SK-N-SH (cell line): ENCODE measurements at regions not wholly inside any gene's neighbourhood (a gene's known extent, or its start where the extent isn't known, plus 50 kb on each side); places are given as distances from the start of the nearest gene placed in this dataset.

Experiments used
- CTCF ChIA-PET: fragments of 300-600, 350-600 bp; formaldehyde crosslinking; extraction: SDS; loops from one replicate; lab custom pipeline; 2021; lab: Yijun Ruan, JAX
- POLR2A ChIA-PET: fragments of 350-600 bp; sonication (Branson Sonifier 250); formaldehyde crosslinking; extraction: SDS; loops from one replicate; lab custom pipeline; 2020; ENCODE audit warnings: antibody characterized with exemption, inconsistent platforms; lab: Yijun Ruan, JAX
- DNase-seq: peaks from one replicate; pipeline ENCODE4 v3.0.0; 2012
- H2AFZ ChIP-seq: fragments of 200-600 bp; sonication (generic); 2 replicates; pipeline ENCODE4 v1.8.1; 2016; ENCODE audit warnings: antibody characterized with exemption, mild to moderate bottlenecking, low read depth
- H3F3A ChIP-seq: fragments of 200-600 bp; sonication (generic); replicated peaks from 2 replicates; pipeline ENCODE3; 2016; ENCODE audit warnings: antibody characterized with exemption, mild to moderate bottlenecking; ENCODE audit not compliant: insufficient read depth
- H3K27ac ChIP-seq, 2 experiments: fragments of 200-500 bp in 1 of 2; fragments of 200-600 bp in 1 of 2; sonication (Bioruptor generic) in 1 of 2; sonication (generic), shearing (Covaris generic) in 1 of 2; 2 replicates each; pipeline versions ENCODE4 v1.5.1 to v1.6.1; 2014 to 2016; ENCODE audit warnings: low read depth in 2 of 2, inconsistent platforms in 1 of 2, low read length in 1 of 2, mild to moderate bottlenecking in 1 of 2, mixed read lengths in 1 of 2
- H3K27me3 ChIP-seq: fragments of 200-600 bp; sonication (generic), shearing (Covaris generic); 2 replicates; pipeline ENCODE4 v1.6.1; 2016; ENCODE audit warnings: mixed run types; ENCODE audit not compliant: insufficient read depth
- H3K36me3 ChIP-seq, 2 experiments: fragments of 200-500 bp in 1 of 2; fragments of 200-600 bp in 1 of 2; sonication (Bioruptor generic) in 1 of 2; sonication (generic) in 1 of 2; replicated peaks in 1 of 2; 2 replicates each; pipeline versions ENCODE3 to v1.5.1; 2014 to 2016; ENCODE audit warnings: low read length in 1 of 2, mild to moderate bottlenecking in 1 of 2; ENCODE audit not compliant: insufficient read depth in 2 of 2, control insufficient read depth in 1 of 2
- H3K4me1 ChIP-seq, 2 experiments: fragments of 200-500 bp in 1 of 2; fragments of 200-600 bp in 1 of 2; sonication (Bioruptor generic) in 1 of 2; sonication (generic), shearing (Covaris generic) in 1 of 2; 2 replicates each; pipeline versions ENCODE4 v1.5.1 to v1.6.1; 2014 to 2016; ENCODE audit warnings: low read depth in 1 of 2, low read length in 1 of 2, mixed run types in 1 of 2; ENCODE audit not compliant: insufficient read depth in 2 of 2, control insufficient read depth in 1 of 2
- H3K4me2 ChIP-seq: fragments of 200-600 bp; sonication (generic), shearing (Covaris generic); 2 replicates; pipeline ENCODE4 v1.6.1; 2017; ENCODE audit warnings: mixed run types
- H3K4me3 ChIP-seq, 2 experiments: fragments of 200-500 bp in 1 of 2; fragments of 200-600 bp in 1 of 2; sonication (Bioruptor generic) in 1 of 2; sonication (generic), shearing (Covaris generic) in 1 of 2; 2 replicates each; pipeline versions ENCODE4 v1.5.1 to v1.8.1; 2014 to 2016; ENCODE audit warnings: low read depth in 2 of 2, inconsistent platforms in 1 of 2, low read length in 1 of 2, mild to moderate bottlenecking in 1 of 2, mixed read lengths in 1 of 2, moderate library complexity in 1 of 2
- H3K79me2 ChIP-seq: fragments of 200-600 bp; sonication (generic); 2 replicates; pipeline ENCODE4 v1.8.1; 2017; ENCODE audit warnings: mild to moderate bottlenecking; ENCODE audit not compliant: insufficient read depth
- H3K9ac ChIP-seq: fragments of 200-600 bp; sonication (generic); 2 replicates; pipeline ENCODE4 v1.6.1; 2017; ENCODE audit warnings: mixed run types
- H3K9me2 ChIP-seq: fragments of 200-600 bp; sonication (generic); 2 replicates; pipeline ENCODE4 v1.6.1; 2017; ENCODE audit warnings: mixed run types
- H3K9me3 ChIP-seq: fragments of 200-600 bp; sonication (generic); 2 replicates; pipeline ENCODE4 v1.6.1; 2017; ENCODE audit warnings: mixed run types, mild to moderate bottlenecking, moderate library complexity
- H4K20me1 ChIP-seq: fragments of 200-600 bp; sonication (generic); 2 replicates; pipeline ENCODE4 v1.6.1; 2017; ENCODE audit warnings: mild to moderate bottlenecking, mixed run types; ENCODE audit not compliant: insufficient read depth
- CHD2 ChIP-seq: fragments of 150-350 bp; IDR thresholded peaks from 2 replicates; pipeline ENCODE4 v1.6.1; 2018; ENCODE audit warnings: low read length; ENCODE audit not compliant: partially characterized antibody
- FOSL2 ChIP-seq: IDR thresholded peaks from 2 replicates; pipeline ENCODE4 v1.4.0; 2012; ENCODE audit warnings: low read depth, mild to moderate bottlenecking, moderate library complexity, borderline replicate concordance
- FOXJ3 ChIP-seq: sonication (generic); formaldehyde crosslinking; IDR thresholded peaks from 2 replicates; pipeline ENCODE4 v1.5.1; 2020; ENCODE audit warnings: mild to moderate bottlenecking, missing genetic modification reagents
- JUND ChIP-seq: IDR thresholded peaks from 2 replicates; pipeline ENCODE4 v1.4.0; 2012
- MEF2A ChIP-seq: IDR thresholded peaks from 2 replicates; pipeline ENCODE4 v1.4.0; 2012; ENCODE audit warnings: low read depth, borderline replicate concordance
- MXI1 ChIP-seq: IDR thresholded peaks from 2 replicates; pipeline ENCODE4 v1.6.1; 2012; ENCODE audit warnings: mild to moderate bottlenecking, low read depth, low read length, improper control_type of control experiment
- NRF1 ChIP-seq: IDR thresholded peaks from 2 replicates; pipeline ENCODE4 v1.6.1; 2012; ENCODE audit warnings: low read depth, mild to moderate bottlenecking, low read length
- POLR2AphosphoS5 ChIP-seq: IDR thresholded peaks from 2 replicates; pipeline ENCODE4 v1.6.1; 2012; ENCODE audit warnings: low read depth, low read length
- RAD21 ChIP-seq: IDR thresholded peaks from 2 replicates; pipeline ENCODE4 v1.6.1; 2012; ENCODE audit warnings: mild to moderate bottlenecking, low read length
- RFX5 ChIP-seq: IDR thresholded peaks from 2 replicates; pipeline ENCODE4 v1.6.1; 2012; ENCODE audit warnings: mild to moderate bottlenecking, improper control_type of control experiment, low read length
- RXRA ChIP-seq: IDR thresholded peaks from 2 replicates; pipeline ENCODE4 v1.4.0; 2012; ENCODE audit warnings: low read depth, mild to moderate bottlenecking, borderline replicate concordance
- SIN3A ChIP-seq: IDR thresholded peaks from 2 replicates; pipeline ENCODE4 v1.6.1; 2012; ENCODE audit warnings: low read depth, mild to moderate bottlenecking, low read length, moderate library complexity, borderline replicate concordance
- TAF1 ChIP-seq: IDR thresholded peaks from 2 replicates; pipeline ENCODE4 v1.6.1; 2012; ENCODE audit warnings: low read depth, mild to moderate bottlenecking, low read length, moderate library complexity, borderline replicate concordance
- YY1 ChIP-seq: IDR thresholded peaks from 2 replicates; pipeline ENCODE4 v1.4.0; 2012; ENCODE audit warnings: low read depth, mild to moderate bottlenecking
- WGBS: methylation state at CpG from one replicate; pipeline ENCODE4 v1.1.6; 2017; ENCODE audit warnings: low lambda C conversion rate; 5-methylcytosine and 5-hydroxymethylcytosine counted together
- TF ChIP-seq, protein P1 (sequence below): fragments of 200-600 bp; sonication (generic); IDR thresholded peaks from 2 replicates; pipeline ENCODE4 v1.6.1; 2017; ENCODE audit warnings: antibody characterized with exemption, mild to moderate bottlenecking, moderate library complexity
- TF ChIP-seq, protein P2 (sequence below): fragments of 150-350 bp; IDR thresholded peaks from 2 replicates; pipeline ENCODE4 v1.6.1; 2016; ENCODE audit warnings: mild to moderate bottlenecking, low read depth, low read length
- TF ChIP-seq, protein P3 (sequence below): IDR thresholded peaks from 2 replicates; pipeline ENCODE4 v1.4.0; 2012; ENCODE audit warnings: low read depth, borderline replicate concordance

DNA sequence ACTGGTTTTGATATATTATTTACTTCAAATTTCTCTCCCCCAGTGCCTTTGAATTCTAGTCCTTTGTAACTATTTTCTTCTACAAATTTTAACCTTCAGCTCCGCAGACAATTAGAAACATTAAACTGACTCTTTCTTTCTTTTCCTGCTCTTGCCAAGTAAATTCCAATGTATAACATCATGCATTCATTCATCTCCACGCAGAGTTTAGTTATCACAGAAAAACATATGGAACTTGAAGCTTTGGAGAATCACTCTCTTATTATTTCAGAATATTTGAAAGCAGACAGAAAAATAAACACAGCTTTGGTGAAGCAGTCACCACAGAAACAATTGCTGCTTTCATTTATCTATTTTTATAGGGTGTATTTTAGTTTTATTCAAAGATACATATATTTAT is 778.7 kb upstream of the CDH8 start:
- no peak overlapping the region for H2AFZ ChIP-seq
- no peak for TF ChIP-seq RXRA
- TF ChIP-seq SIN3A, result no peak
- no peak for TF ChIP-seq RAD21
- no peak overlapping the region for H3K27ac ChIP-seq
- no peaks in the 10 kb centered on the region for H3K36me3 ChIP-seq
- no peaks in the 10 kb centered on the region for H3K4me1 ChIP-seq
- H3K79me2 ChIP-seq, result no peaks in the 10 kb centered on the region
- no peak overlapping the region for H3K9ac ChIP-seq
- CTCF ChIA-PET, result no interaction called here
- POLR2A ChIA-PET, result no interaction called here
- H3K4me3 ChIP-seq, result no peak overlapping the region
- no peaks in the 10 kb centered on the region for H3K9me3 ChIP-seq
- no peaks in the 10 kb centered on the region for H3F3A ChIP-seq
- no peak overlapping the region for H3K4me2 ChIP-seq
- no peak for DNase-seq
- WGBS, result 46% methylated on average over 2 of the region's 2 CpGs
- no peaks in the 10 kb centered on the region for H3K9me2 ChIP-seq
- no peaks in the 10 kb centered on the region for H3K27me3 ChIP-seq
- no peaks in the 10 kb centered on the region for H4K20me1 ChIP-seq

DNA sequence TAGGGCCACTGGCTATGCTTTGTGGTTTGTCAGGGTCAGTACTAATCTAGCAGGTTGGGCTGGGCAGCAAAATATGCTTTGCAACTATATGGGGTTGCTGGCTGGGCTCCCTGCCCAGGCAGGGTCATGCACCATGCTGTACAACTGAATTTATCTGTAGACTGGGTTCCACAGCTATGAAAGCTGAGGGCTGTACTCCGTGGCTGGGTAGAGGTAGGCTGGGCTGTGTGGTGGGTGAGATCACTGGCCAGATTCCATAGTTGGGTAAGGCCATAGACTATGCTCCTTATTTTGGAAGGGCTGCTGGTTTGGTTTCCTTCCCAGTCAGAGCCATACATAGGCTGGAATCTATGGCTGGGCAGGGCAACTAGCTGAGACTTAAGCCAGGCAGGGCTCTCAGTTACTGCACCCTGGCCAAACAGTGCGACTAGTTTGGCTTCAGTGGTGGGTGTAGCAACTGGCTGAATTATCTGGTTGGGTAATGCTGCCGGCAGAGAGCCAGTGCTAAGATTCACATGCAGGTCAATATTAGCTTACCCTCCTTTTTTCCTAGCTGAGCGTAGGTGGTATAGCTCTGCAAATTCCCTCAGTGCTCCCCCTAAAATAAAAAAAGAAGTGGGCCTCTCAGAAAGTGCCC is 769.1 kb upstream of the CDH8 start:
- 26% methylated on average over 3 of the region's 4 CpGs for WGBS
- Histone ChIP-seq H3K27me3 (no peaks in the 10 kb centered on the region), H3K9me3 (no peaks in the 10 kb centered on the region), H3F3A (no peaks in the 10 kb centered on the region), H3K9ac (no peak overlapping the region), H3K4me1 (no peaks in the 10 kb centered on the region), H3K4me3 (no peak overlapping the region), H3K79me2 (no peaks in the 10 kb centered on the region), H3K4me2 (no peak overlapping the region), H4K20me1 (no peaks in the 10 kb centered on the region), H3K9me2 (no peaks in the 10 kb centered on the region), H3K36me3 (no peaks in the 10 kb centered on the region), H2AFZ (no peak overlapping the region), H3K27ac (no peak overlapping the region)
- DNase-seq, result no peak
- TF ChIP-seq SIN3A, result no peak
- TF ChIP-seq MEF2A, result no peak
- TF ChIP-seq TAF1, result no peak
- TF ChIP-seq FOSL2, result no peak
- TF ChIP-seq RXRA, result no peak
- TF ChIP-seq, protein P1, sequence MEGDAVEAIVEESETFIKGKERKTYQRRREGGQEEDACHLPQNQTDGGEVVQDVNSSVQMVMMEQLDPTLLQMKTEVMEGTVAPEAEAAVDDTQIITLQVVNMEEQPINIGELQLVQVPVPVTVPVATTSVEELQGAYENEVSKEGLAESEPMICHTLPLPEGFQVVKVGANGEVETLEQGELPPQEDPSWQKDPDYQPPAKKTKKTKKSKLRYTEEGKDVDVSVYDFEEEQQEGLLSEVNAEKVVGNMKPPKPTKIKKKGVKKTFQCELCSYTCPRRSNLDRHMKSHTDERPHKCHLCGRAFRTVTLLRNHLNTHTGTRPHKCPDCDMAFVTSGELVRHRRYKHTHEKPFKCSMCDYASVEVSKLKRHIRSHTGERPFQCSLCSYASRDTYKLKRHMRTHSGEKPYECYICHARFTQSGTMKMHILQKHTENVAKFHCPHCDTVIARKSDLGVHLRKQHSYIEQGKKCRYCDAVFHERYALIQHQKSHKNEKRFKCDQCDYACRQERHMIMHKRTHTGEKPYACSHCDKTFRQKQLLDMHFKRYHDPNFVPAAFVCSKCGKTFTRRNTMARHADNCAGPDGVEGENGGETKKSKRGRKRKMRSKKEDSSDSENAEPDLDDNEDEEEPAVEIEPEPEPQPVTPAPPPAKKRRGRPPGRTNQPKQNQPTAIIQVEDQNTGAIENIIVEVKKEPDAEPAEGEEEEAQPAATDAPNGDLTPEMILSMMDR, result no peak
- no peak for TF ChIP-seq YY1
- TF ChIP-seq CHD2, result no peak
- TF ChIP-seq MXI1, result no peak
- no peak for TF ChIP-seq JUND
- TF ChIP-seq RFX5, result no peak
- TF ChIP-seq NRF1, result no peak
- TF ChIP-seq, protein P2, sequence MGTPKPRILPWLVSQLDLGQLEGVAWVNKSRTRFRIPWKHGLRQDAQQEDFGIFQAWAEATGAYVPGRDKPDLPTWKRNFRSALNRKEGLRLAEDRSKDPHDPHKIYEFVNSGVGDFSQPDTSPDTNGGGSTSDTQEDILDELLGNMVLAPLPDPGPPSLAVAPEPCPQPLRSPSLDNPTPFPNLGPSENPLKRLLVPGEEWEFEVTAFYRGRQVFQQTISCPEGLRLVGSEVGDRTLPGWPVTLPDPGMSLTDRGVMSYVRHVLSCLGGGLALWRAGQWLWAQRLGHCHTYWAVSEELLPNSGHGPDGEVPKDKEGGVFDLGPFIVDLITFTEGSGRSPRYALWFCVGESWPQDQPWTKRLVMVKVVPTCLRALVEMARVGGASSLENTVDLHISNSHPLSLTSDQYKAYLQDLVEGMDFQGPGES, result no peak
- TF ChIP-seq, protein P3, sequence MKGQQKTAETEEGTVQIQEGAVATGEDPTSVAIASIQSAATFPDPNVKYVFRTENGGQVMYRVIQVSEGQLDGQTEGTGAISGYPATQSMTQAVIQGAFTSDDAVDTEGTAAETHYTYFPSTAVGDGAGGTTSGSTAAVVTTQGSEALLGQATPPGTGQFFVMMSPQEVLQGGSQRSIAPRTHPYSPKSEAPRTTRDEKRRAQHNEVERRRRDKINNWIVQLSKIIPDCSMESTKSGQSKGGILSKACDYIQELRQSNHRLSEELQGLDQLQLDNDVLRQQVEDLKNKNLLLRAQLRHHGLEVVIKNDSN, result no peak
- TF ChIP-seq FOXJ3 (CRISPR knock-in tag), result no peak
- no peak for TF ChIP-seq POLR2AphosphoS5
- ChIA-PET POLR2A (no interaction called here), CTCF (no interaction called here)
